ENCODE measurements at regions not wholly inside any gene's neighbourhood (a gene's known extent, or its start where the extent isn't known, plus 50 kb on each side); places are given as distances from the start of the nearest gene placed in this dataset.

GRCh38 chr15:87707566-87708130, 548.9 kb downstream of the NTRK3 start:
- TF ChIP-seq ELF4 (IDR thresholded peaks at IDR 0.05): no peak
- TF ChIP-seq SP1 (IDR thresholded peaks at IDR 0.05): no peak
- TF ChIP-seq TARDBP (IDR thresholded peaks at IDR 0.05): no peak
- no peak for TF ChIP-seq FOXA1 (IDR thresholded peaks at IDR 0.05)
- TF ChIP-seq SUZ12 (IDR thresholded peaks at IDR 0.05): no peak
